Cardiac fibroblast (primary cell): ENCODE measurements at regions not wholly inside any gene's neighbourhood (a gene's known extent, or its start where the extent isn't known, plus 50 kb on each side); places are given as distances from the start of the nearest gene placed in this dataset.

Source experiments
- DNase-seq, 2 donors: peaks; one replicate each; pipeline versions ENCODE4 v3.0.0 to v3.0.0-alpha.2; 2010; ENCODE audit warnings: low read depth in 2 of 2
- H3K4me3 ChIP-seq, 2 donors: replicated peaks in 1 of 2; 1 replicate in 1 of 2; 2 replicates in 1 of 2; pipeline ENCODE4 v1.5.1; 2011; ENCODE audit warnings: low read depth in 2 of 2, low read length in 2 of 2, mild to moderate bottlenecking in 2 of 2, moderate library complexity in 1 of 2
- TF ChIP-seq, protein P1 (sequence below): IDR thresholded peaks from one replicate; pipeline ENCODE4 v1.5.1; 2011; ENCODE audit warnings: low read depth, mild to moderate bottlenecking, low read length, inconsistent platforms

DNA sequence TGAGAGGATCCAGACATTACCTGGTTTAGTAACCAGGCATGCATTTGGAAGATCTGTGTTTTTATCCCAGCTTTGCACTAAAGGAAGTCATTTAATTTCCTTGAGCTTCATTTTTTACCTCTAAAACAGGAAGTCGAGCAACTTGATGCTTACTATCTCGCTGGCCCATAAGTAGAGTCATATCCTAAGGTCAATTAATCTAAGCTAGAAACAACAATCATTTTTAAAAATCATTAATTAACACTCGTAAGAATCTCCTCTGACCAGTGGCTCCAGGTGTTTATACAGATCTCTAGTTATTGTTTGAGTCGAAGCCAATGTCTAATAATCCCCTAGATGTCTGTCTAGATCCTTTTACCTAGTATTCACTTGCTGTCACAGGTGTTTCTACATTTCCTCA is 355.8 kb upstream of the DCN start:
- TF ChIP-seq, protein P1, sequence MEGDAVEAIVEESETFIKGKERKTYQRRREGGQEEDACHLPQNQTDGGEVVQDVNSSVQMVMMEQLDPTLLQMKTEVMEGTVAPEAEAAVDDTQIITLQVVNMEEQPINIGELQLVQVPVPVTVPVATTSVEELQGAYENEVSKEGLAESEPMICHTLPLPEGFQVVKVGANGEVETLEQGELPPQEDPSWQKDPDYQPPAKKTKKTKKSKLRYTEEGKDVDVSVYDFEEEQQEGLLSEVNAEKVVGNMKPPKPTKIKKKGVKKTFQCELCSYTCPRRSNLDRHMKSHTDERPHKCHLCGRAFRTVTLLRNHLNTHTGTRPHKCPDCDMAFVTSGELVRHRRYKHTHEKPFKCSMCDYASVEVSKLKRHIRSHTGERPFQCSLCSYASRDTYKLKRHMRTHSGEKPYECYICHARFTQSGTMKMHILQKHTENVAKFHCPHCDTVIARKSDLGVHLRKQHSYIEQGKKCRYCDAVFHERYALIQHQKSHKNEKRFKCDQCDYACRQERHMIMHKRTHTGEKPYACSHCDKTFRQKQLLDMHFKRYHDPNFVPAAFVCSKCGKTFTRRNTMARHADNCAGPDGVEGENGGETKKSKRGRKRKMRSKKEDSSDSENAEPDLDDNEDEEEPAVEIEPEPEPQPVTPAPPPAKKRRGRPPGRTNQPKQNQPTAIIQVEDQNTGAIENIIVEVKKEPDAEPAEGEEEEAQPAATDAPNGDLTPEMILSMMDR = no peak
- no peak overlapping the region for H3K4me3 ChIP-seq
- DNase-seq = no peak

DNA sequence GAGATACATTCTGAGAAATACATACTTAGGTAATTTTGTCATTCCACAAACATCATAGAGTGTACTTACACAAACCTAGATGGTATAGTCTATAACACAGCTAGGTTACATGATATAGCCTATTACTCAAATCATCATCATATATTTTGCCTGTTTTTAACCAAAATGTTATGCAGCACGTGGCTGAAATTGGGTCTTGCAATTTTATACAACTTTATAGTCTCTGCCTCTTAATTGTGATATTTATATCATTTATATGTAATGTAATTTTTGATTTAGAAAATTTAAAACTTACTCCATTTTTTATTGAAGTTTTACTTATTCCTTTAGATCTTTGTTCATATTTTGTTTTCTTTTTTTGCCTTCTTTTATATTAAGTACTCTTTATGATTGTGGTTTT is 350.7 kb upstream of the DCN start:
- no peak overlapping the region for H3K4me3 ChIP-seq
- TF ChIP-seq, protein P1 = no peak
- no peak for DNase-seq

DNA sequence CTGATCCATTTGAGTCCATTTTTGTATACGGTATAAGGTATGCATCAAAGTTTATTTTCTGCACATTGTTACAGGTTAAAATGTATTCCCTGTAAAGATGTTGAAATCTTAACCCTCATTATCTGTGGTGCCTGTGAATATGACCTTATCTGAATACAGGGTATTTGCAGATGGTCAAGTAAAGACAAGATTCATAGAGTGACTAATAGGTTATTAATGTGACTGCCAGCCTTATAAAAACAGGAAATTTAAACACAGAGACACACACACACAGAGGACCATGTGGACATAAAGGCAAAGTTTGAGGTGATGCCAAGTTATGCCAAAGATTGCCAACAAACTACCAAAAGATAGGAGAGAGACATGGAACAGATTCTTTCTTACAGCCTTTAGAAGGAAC is 347.2 kb upstream of the DCN start:
- TF ChIP-seq, protein P1 = no peak
- DNase-seq = peak; percentile 2 to 22
- H3K4me3 ChIP-seq = no peak overlapping the region

DNA sequence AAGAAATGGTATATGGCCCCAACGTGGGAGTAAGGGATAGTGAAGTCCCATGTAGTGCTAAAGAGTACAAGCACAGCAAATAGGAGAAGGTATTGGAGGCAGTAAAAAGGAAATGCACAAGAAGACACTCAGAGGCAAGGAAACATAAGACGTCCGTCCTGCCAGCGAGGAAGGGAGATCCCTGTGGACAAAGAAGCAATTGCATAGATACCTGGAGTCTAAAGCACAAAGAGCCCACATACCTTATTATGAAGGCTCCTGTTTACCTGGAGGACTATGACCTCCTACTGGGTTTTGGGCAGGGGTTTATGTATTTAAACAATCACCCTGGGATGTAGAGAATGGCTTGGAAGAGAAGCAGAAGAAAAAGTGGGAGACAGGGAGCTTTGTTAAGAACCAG is 341.2 kb upstream of the DCN start:
- no peak for DNase-seq
- TF ChIP-seq, protein P1 = no peak

DNA sequence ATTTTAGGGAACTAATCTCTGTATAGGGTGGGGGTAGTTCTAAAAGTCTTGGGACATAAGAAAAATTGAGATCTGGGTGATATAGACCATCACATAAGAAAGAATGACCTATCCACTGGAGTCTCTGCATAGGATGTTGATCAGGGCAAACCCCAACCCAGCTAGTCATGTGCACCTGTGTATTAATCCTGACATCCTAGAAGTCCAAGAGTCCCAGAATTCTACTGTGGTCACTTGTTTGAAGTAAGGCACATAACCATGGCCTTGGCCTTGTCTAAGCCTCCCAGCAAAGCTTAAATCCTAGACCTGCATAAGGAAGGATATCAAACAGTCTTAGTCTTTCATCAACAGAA is 334.1 kb upstream of the DCN start:
- no peak for DNase-seq
- TF ChIP-seq, protein P1 = no peak
- no peak overlapping the region for H3K4me3 ChIP-seq

More for the DNA sequence above, 341.2 kb upstream of the DCN start:
- no peak overlapping the region for H3K4me3 ChIP-seq

DNA sequence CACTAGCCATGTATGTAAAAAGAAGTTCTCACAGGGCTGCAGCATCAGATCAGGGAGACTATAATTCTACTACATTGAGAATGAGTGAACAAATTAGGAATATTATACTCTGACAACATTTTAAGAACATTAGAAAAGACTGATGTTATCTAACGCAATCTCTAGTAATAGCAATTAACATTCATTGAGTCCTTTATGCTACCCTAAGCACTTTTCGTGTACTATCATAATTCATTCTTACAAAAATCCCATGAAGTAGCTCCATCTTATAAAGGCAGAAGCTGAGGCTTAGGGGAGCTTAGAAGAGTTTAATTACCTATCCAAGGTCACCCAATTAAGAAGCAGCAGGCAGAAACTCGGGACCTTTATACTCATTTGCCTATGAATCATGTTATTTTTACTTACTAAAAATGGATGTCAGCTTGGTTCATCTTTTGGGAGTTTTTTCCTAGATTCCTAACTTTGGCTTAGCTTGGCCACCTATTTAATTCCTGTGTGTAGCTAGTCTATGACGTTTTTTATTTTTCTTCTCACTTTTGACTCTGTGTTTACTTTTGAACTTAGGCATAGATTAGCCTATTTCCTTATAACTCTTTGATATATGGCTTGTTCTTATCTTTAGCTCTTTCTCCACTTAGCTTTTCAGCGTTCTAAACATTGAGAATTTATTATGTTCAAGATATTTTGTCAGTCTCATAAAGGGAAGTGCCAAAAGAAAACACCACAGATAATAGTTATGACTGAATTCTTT is 333.5 kb upstream of the DCN start:
- no peak overlapping the region for H3K4me3 ChIP-seq
- TF ChIP-seq, protein P1 = no peak
- no peak for DNase-seq

DNA sequence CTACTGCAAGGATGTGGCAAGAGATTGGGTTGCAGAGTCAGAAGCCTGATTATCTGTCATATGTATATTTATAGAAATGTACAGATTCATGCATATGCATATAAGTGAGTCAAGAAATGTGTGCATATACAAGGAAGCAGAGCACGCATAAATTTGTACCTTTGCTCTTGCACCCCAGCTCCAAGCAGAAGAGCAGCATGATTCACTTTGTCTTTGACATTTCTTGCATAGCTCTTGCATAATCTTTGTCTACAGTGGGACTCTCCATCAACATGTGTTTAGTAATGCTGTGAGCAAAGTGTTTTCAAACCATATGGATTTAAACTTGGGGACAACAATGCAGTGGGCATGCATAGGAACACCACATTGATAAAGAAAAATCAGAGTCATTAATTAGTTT is 330.7 kb upstream of the DCN start:
- no peak overlapping the region for H3K4me3 ChIP-seq
- TF ChIP-seq, protein P1 = no peak
- peak in 1 of 2 donors; percentile 15 for DNase-seq
